ENCODE measurements at regions not wholly inside any gene's neighbourhood (a gene's known extent, or its start where the extent isn't known, plus 50 kb on each side); places are given as distances from the start of the nearest gene placed in this dataset.
A peak's percentile ranks its signal among the peaks of the same experiment; 100 is the strongest.

DNA sequence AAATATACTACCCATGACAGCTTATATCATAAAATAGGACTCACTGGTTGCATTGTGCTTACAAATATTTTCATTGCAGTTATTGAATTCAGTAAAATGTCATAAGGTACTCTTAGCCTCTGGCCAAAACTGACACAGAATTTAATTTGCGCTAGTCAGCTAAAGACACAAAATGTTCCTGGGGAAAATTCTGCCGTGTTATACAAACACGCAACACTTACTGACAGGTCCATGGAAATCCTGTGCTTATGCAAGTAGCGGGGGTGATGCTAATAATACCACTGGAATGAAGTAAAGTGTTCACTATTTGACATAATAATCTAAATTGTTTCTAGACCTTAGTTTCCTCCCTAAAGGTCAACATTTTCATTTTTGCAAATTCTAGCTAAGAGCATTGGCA, 354.4 kb upstream of the RSPO3 start:
- DNase-seq: no peak

DNA sequence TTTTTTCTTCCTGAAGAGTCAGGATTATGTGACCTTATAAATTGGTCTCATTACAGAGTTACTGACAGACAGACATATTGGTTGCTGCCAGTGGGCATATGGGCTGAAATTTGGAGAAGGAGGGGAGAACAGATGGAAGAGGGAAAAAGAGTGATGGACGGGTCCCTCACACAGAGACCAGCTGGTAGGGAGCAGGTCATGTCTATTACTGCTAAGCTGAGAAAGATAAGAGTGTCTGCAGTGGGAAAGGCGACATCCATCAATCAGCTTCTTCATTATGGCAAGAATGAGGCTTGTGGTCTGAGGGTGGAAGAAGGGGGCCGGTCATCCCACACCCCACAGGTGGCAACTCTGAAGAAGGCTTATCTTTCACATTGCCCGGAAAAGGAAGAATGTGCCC, 353.8 kb upstream of the RSPO3 start:
- DNase-seq: no peak

DNA sequence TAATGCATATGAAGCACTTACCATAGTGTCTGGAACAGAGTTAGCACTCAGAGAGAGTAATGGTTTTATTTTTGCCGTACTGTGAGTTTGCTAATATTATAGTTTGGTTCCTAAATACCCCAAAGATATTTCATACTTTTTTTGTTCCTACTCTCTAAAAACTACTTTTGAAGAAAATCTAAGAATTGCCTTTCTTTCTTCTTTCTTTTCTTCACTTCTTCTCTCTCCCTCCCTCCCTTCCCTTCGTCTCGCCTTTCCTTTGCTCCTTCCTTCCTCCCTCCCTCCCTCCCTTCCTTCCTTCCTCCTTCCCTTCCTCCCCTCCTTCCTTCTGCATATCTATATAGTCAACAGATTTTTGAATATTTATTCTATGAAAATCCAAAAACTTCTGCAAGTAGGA, 351.7 kb upstream of the RSPO3 start:
- no peak for DNase-seq

DNA sequence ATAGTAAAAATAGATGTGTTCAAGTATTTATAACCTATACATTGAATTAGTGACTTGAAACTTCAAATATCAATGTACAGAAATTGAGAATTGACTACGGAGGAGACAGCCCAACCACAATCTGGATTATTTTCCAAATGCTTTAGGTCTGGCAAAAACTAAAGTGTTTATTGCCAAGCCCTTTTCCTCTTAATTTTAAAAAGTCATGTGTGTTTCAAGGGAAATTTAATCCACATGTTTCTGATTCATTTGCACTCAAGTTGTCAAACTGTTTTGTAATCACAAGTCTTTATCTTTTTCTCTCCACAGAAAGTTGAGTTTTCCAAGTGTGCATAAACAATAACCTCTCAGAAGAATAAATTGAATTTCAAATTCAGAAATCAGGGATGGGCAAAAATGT, 350.8 kb upstream of the RSPO3 start:
- DNase-seq: no peak

DNA sequence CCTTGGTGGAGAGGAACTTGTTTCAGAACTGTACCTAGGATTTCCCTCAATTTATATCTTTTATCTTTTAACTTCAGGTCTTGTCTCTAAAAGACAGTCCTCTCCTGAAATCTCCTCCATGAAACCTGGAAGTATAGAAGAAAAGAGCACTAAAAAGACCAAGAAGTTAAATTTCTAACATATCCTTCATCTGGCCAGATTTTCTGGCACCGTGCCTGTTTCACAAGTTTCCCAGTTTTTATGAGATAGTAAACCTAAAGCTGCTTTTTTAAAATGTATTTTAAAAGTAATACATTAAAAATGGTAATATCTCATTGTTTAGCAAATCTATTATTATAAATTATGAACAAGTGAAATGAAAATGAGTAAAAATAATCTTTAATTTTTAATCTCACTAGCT, 348.3 kb upstream of the RSPO3 start:
- no peak for DNase-seq

DNA sequence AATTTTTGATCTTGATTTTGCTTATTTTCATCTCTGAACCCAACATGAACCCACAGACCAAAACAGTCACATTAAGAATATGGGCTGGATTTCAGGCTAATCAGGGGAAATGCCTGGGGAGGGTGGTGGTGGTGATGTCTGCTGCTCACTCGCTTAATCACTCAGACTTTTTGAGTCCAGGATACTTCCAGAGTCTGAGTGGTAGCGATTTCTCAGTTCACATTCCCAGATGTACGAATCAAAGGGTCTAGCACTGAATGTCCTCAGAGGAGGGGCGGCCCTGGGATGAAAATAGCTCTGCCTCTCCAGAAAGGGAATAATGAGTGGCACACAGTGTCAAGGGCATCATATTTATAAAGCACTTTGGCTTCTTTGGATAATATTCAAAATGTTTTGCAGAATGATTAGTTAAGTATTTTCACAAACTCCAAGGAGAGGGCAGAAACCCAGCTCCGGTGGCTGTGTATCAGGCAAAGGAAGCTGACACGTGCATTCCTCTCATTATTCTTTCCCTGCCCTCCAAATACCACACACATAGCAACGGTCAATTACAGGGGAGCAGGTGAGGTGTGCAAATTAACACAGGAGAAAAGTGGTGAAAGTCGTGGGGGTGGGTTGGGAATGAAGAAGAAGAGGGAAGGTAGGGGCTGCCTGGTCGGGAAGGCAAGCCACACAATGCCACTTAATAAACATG, 345.2 kb upstream of the RSPO3 start:
- DNase-seq: no peak

DNA sequence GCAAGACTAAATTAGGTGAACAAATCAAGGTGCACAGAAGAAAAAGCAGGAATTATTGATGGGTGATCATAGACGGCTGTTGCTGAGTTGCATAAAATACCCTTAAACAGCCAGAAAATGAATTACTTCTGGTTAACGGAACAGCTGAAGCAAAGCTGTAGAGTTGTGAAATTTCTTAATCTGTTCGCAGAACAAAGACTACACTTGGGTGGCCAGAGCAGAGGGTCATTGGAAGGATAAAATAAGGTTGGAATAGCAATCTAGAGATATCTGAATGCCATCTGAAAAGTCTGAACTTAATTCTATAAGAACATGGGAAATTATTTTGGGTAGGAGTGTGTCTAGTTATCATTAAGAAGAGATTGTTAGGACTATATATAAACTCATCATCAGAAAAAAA, 339.1 kb upstream of the RSPO3 start:
- DNase-seq: no peak

DNA sequence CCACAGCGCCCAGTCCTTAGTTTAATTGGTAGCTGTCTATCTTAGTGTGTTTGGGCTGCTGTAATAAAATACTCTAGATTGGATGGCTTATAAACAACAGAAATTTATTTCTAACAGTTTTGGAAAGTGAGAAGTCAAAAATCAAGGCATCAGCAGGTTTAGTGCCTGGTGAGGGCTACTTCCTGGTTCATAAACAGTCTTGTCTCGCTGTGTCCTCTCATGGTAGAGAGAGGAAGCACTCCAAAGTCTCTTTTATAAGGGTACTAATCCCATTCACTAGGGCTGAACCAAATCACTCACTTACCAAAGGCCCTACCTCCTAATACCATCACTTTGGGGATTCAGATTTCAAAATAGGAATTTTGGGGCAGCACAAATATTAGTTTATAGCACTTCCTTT, 336.9 kb upstream of the RSPO3 start:
- DNase-seq: no peak

DNA sequence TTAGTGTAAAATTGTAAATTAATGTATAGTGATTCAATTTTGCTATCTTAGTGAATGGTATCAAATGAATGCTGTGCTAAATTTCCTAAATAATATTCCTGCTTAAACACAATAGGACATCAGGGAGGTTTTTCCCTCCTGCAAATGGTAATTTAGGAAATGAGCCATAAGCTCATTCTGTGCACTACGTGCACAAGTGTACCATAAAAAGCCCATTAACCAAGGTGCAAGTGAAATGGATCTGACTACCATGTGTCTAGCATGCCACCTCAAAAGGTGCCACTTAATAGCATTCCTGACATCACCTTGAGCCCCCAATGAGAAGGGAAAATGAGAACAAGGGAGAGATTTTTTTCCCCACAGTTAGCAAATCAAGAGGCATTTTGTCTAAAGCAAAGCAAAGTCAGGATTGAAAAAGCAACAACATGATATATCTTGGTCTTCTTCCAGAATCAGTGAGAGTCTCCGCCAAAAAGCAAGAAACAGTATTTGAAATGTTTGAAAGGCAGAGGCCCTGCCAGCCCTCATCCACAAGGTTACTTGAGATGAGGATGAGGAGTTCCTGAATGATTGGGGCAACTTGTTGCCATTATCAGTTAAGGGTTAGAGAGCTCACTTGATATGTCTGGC, 334.2 kb upstream of the RSPO3 start:
- no peak for DNase-seq

DNA sequence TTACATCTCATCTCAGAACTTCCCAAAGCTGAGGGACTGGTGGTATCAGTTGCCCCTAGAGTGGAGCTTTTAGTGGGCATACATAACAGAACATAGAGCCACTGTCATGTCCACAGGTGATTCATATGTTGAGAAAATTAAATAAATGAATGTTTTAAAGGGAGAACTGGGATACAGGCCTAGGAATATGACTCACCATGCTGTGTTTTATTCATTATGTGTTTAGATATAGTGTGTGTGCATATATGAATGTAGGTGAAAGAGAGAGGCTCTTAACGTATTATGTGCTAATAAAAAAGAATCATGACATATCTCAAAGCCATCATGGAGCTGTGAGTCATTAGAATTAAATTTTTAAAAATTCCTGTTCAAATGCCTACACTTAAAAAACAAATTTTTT, 332.2 kb upstream of the RSPO3 start:
- DNase-seq: no peak

DNA sequence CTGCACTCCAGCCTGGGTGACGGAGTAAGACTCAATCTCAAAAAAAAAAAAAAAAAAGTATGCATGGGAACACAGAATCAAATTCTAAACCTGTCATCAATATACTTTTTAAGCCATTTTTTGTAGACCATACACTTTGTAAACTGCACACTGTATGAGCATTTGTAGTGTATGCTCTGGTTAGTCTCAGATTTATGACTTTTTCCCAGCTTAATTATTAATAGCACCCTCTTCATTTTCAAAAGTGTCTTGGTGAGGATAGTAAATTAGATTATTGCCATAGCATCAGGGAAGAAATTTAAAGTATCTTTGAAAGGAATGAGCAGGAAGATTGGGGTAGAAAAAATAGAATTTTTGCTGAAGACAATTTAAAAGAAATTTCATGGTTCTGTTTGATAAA, 330.8 kb upstream of the RSPO3 start:
- DNase-seq: no peak

DNA sequence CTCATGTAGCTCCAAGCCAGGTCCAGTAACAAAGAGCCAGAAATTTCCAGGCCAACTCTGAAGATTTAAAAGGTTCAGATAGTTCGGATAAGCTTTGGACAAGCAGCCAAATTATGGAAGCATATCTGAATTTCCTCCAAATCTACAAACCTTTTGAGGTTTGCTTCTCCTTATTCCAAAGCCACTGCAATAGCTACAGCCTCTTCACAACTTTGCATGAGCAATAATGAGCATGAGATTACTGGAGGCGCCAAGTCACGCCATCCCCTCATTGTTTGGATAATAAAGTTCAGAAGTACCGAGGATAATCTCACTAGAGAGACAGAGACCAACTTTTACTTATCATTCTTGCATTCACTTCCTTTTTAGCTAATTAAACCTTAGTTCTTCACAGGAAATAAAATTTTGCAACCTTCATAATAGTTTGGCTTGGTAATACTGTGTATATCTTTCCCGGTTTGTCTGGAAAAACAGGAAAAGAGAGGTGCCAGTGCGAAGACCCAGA, 329.6 kb upstream of the RSPO3 start:
- no peak for DNase-seq

DNA sequence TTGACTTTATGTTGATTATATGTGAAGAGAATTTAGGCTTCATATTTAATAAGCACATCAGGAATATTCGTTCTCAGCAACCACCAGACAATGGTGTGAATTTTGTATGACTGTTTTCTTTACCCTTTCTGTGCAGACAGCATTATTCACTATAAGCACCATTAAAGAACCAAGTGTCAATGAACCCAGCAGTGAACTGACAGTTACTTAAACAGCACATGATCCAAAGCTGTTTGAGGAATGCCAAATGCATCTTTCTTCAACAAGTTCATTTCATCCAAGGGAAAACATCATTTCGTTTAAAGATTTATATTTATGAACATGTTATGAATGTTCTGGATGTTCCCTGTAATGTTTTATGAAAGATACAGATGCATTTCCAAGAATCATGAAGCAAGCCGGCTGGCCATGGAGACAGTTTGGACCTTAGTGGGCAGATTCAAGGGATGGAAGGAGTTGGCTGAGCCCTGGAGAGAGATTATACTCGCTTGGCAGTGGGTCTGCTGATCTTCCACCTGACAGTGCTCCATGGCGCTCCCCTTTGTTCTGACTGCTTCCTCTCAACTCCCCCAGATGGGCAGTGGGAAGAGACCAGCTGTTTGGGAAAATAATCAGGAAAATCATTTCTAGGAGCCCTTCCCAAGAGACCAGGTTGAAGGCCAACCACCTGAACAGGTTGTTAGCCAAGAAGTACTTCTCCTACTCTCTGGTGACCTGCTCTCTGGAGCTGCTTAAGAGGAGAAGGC, 326.0 kb upstream of the RSPO3 start:
- DNase-seq: no peak

DNA sequence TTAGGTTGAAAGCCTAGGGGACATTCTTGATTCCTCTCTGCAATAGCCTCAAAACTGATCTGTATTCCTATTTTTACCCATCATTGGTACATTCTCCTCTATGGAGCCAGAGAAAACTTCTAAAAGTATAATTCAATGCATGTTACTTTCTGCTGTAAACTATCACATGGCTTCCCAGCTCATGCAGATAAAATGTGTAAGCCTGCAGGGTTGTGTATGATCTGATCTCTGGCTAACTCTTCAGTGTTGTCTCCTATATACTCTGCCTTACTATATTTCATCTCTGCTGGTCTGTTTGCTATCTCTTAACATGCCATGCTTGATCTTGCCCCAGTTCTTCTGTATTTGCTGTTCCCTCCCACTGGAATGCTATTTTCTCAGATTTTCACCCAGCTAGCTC, 323.3 kb upstream of the RSPO3 start:
- no peak for DNase-seq

DNA sequence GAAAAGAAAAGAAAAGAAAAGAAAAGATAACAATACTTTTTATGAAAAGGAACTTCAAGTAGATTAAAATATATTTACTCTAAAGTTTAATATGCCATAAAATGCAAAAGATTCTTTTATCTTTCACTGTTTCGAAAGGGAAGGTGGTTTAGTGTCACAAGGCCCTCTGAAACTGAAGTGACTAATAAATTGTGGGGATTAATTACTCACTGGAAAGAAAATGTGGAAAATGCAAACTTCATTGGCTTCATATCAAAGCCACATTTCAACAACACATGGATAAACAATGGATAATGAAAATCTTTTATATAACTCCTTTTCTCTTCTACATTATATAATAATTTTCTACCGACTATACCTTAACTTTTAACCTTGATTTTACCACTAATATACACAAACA, 320.5 kb upstream of the RSPO3 start:
- DNase-seq: no peak

DNA sequence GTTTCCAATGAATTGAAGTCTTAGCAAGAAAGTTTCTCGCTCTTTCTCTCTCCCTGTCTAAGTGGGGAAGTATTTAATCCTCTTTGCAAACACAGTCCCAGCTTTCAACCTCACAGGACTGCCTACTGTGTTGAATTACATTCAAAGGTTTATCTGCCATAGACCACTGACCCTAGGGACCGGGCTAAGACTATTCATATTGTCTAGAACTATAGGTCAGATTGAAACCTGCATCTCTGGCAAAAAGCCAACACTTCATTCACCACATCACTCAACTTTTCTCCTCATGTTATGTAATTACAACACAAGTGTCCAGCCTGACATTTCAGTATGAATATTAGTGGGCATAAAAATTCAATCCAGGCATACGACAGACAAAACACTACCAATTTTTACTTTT, 314.7 kb upstream of the RSPO3 start:
- DNase-seq: no peak

DNA sequence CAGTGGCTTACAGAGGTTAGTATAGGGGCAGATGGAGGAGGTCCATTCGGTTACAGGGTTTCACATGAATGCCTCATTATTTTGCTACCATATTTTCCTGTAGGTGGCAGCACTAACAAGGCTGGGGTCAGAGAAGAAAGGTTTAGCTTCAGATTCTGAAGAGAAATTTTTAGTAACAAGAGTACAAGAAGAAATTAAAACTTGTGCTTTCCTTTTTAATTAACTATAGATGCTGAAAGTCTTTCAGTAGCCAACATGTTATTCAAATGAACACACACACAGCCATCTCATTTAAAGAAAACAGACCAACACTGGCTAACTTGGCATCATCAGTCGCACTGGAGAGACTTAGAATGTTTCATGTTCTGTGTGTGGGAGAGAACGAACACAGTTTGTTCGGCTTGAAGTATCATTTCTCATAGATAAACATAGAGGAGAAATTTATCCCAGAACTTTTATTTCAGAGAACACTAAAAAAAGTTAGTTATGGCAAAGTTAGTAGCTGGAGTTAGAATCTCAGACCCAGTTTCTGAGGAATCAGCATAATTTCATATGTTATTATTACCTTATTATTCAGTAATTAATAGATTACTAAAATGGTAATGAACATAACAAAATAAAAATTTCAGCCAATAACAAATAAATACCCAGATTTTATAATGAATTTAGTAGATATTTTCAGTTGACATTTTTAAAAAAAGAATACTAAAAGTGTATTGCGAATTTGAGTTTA, 314.0 kb upstream of the RSPO3 start:
- peak; percentile 39 for DNase-seq

DNA sequence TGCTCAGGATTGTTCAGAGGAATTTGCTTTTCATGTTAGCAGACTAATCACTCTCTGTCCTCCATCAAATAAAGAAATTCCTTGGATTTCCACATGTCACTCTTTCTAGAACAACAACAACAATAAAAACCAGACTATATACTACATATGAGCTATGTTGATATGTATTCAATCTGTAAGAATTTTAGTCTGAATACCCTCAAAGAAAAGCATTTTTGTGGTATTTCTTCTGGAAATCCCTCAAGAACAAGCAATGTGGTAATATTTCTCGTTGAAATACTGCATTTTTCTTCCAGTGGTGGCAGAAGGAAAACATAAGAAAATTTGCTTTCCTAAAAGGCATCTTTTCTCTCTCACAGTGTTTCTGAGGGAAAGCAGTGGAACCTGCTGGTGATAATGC, 312.6 kb upstream of the RSPO3 start:
- DNase-seq: no peak

DNA sequence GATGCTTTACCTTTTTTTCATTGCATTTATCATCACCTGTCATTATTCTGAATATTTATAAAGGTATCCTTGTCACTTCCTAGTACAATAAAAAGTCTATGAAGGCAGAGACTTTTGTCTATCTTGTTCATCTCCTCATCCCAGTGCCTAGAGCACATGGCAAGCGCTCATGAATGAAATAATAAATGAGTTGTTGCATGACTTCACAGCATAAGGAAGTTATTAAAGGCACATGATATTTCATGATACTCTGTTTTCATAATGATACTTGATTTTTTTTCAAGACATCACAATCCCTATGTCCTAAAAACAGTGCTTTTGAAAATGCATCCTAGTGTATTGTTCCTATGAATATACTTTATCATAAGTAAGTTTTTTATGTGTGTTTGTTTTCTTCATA, 310.6 kb upstream of the RSPO3 start:
- no peak for DNase-seq

DNA sequence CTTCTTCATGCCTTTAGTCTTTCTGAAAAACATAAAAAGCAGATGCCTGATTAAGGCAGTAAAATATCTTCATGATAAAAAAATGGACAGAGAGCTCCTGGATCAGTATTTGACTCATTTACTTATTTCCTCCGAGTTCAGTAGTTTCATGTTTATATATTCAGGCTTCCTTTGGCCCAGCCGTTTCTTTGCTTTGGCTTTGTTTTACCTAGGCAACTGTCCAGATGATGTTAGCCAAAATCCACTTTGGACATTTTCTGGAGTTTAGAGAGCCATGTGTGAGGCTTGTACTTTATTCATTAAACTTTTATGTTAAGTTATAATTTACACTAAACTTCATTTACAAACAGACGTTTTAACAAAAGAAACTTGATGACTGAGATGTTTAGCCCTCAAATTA, 307.1 kb upstream of the RSPO3 start:
- no peak for DNase-seq

DNA sequence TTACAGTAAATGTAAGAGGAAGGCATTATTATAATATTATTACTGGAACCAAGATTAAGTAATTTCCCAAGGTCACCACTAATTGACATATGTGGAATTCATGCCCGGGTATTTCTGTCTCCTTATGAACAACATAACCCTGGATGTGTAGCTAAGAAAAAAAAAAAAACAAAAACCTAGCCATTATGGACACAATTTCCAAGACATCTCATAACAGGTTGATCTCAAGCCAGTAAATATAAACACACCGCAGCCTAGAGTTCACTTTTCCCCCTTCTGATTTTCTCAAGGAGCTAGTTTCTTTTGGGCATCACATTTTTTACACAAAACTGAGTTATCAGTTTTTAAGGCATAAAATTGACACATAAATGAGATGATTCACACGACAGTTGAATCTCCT, 306.5 kb upstream of the RSPO3 start:
- DNase-seq: no peak

DNA sequence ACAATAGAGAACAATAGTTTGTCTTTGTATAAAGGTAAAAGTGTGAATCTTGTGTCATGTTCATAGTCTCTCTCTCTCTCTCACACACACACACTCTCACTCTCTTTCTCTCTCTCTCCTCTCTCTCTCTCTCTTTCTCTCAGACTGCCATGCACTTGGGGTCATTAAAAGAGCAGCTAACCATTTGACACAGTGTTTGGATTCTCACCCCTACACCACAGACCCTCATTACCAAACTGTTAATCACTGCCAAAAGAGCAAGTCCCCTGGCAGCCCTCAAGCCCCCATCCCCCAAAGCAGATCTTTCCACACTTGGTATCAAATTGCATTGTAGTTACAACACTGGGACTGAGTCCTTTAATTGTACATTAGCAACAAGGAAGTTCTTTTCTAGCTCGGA, 305.8 kb upstream of the RSPO3 start:
- no peak for DNase-seq

DNA sequence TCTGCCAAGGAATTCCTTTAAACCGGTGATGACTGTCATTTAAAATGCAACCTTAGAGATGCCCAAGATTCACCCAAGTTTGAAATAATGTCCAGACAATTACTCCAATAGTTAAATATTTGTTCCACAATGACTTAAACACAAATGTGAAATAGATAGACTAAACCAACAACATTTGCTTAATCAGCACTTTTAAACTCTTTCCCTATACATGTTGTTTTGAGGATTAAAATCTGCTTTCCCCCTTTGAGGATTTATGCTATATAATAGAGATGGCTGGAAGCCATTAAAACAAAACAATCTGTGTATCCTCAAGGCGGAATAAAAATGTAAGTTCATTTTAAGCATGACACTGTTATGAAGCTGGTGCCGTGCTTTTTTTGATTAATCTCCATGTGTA, 297.8 kb upstream of the RSPO3 start:
- no peak for DNase-seq

DNA sequence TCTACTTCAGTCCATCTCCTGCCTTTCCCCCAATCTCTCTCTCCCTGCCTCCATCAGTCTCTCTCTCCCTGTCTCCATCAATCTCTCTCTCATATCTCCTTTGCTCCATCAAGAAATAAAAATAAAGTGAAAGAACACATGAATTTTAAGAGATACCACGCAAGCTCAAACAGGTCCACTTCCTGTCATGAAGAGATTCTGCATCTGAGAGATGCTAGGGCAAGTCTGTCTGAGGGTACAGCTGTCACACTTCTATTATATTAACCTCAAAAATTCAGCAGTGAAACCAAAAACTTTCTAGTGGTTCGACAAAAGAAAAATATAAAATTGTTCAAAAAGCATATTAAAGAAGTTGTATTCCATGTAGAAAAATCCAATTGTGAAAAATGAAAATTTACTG, 296.8 kb upstream of the RSPO3 start:
- no peak for DNase-seq
